Lower leg skin (tissue), 3 donors: ENCODE measurements at regions not wholly inside any gene's neighbourhood (a gene's known extent, or its start where the extent isn't known, plus 50 kb on each side); places are given as distances from the start of the nearest gene placed in this dataset.

Experiments
- CTCF ChIP-seq, 3 donors: fragments of 450-650 bp; IDR thresholded peaks; one replicate each; pipeline ENCODE4 v1.5.1; 2016; ENCODE audit warnings: antibody characterized with exemption in 3 of 3, mild to moderate bottlenecking in 3 of 3, moderate library complexity in 2 of 3
- POLR2A ChIP-seq, 2 donors: fragments of 450-650 bp; IDR thresholded peaks; one replicate each; pipeline ENCODE4 v1.6.1; 2016 to 2017; ENCODE audit warnings: antibody characterized with exemption in 2 of 2, mild to moderate bottlenecking in 1 of 2, moderate library complexity in 1 of 2

- TF ChIP-seq CTCF (IDR thresholded peaks at IDR 0.05) (no peak), POLR2A (IDR thresholded peaks at IDR 0.05) (no peak)
These were observed 116.7 kb upstream of the GLRA2 start for GRCh38 chrX:14412686-14413085.
